Motor neuron (in vitro differentiated cells): ENCODE measurements at regions not wholly inside any gene's neighbourhood (a gene's known extent, or its start where the extent isn't known, plus 50 kb on each side); places are given as distances from the start of the nearest gene placed in this dataset.

Experiments used
- ATAC-seq, 8 experiments: fragments of 200-7000 bp; cut with Tn5 transposase; replicated peaks in 6 of 8; 2 replicates each; pipeline ENCODE4 v1.8.0; 2021; ENCODE audit warnings: mild to moderate bottlenecking in 8 of 8, moderate library complexity in 8 of 8
- H3K27ac ChIP-seq, 2 donors: fragments of 250-450 bp; sonication (Bioruptor Pico); 2 replicates each; pipeline ENCODE4 v1.9.0; 2021; ENCODE audit warnings: antibody characterized with exemption in 2 of 2, mild to moderate bottlenecking in 2 of 2, moderate library complexity in 1 of 2
- H3K4me1 ChIP-seq, 2 donors: fragments of 250-450 bp; sonication (Bioruptor Pico); replicated peaks in 1 of 2; 2 replicates each; pipeline ENCODE4 v1.6.1; 2021; ENCODE audit warnings: antibody characterized with exemption in 2 of 2, mild to moderate bottlenecking in 2 of 2, moderate library complexity in 1 of 2
- H3K4me3 ChIP-seq, 5 donors: fragments of 250-450 bp; sonication (Bioruptor Pico); 2 replicates each; pipeline ENCODE4 v1.9.0; 2021; ENCODE audit warnings: antibody characterized with exemption in 5 of 5, mild to moderate bottlenecking in 5 of 5, moderate library complexity in 4 of 5
- WGBS, 10 experiments: fragments of 450-650 bp; shearing (Covaris generic); methylation state at CpG; one replicate each; pipeline ENCODE4 v1.0.0; 2022; 5-methylcytosine and 5-hydroxymethylcytosine counted together
- in situ Hi-C, 9 experiments: fragments of 400-800 bp; cut with MboI; loops; one replicate each; pipeline ENCODE4 v1.15.0; 2021; ENCODE audit warnings: low sequenced_read_pairs in 9 of 9, low pct_unique_long_range_greater_than_20kb in 2 of 9; ENCODE audit not compliant: unreplicated experiment in 9 of 9

GRCh38 chr5:8327016-8327415 lies 458.1 kb downstream of the MTRR start:
- Histone ChIP-seq H3K4me1 (no peaks in the 10 kb centered on the region), H3K27ac (no peak overlapping the region), H3K4me3 (no peak overlapping the region)
- 8 to 92% (median 77%) methylated on average over 2 to 4 of the region's 4 CpGs; no CpG with 5 or more reads in 1 of the 10 experiments for WGBS, 10 experiments
- in situ Hi-C loops: loop anchor here in 1 of 9 experiments (25.0 kb wide), 1 partner anchor 390 kb away; no protein-coding TSS in a partner anchor
- ATAC-seq: no peak

GRCh38 chr5:8329773-8330172 lies 460.8 kb downstream of the MTRR start:
- in situ Hi-C loops: loop anchor here in 1 of 9 experiments (25.0 kb wide), 1 partner anchor 392 kb away; no protein-coding TSS in a partner anchor
- H3K27ac ChIP-seq: no peak overlapping the region
- no peaks in the 10 kb centered on the region for H3K4me1 ChIP-seq
- H3K4me3 ChIP-seq: no peak overlapping the region
- peak in 3 of 8 experiments; percentile 51 to 97 (median 82) for ATAC-seq
- WGBS, 10 experiments: 4 to 100% (median 85%) methylated on average over 1 to 5 of the region's 5 CpGs; no CpG with 5 or more reads in 1 of the 10 experiments

GRCh38 chr5:8332666-8333445 lies 463.9 kb downstream of the MTRR start:
- Histone ChIP-seq H3K4me3 (no peak overlapping the region), H3K4me1 (no peaks in the 10 kb centered on the region), H3K27ac (no peak overlapping the region)
- ATAC-seq: no peak
- WGBS, 10 experiments: 58 to 100% (median 90%) methylated on average over 1 to 10 of the region's 11 CpGs
- in situ Hi-C loops: loop anchor here in 1 of 9 experiments (25.0 kb wide), 1 partner anchor 396 kb away; no protein-coding TSS in a partner anchor

- H3K4me1 ChIP-seq: no peaks in the 10 kb centered on the region
- WGBS, 10 experiments: 4 to 100% (median 79%) methylated on average over 2 to 5 of the region's 5 CpGs; no CpG with 5 or more reads in 1 of the 10 experiments
- in situ Hi-C loops: loop anchor here in 1 of 9 experiments (25.0 kb wide), 1 partner anchor 396 kb away; no protein-coding TSS in a partner anchor
- H3K27ac ChIP-seq: no peak overlapping the region
- ATAC-seq: peak in 1 of 8 experiments; percentile 31
- H3K4me3 ChIP-seq: no peak overlapping the region
Measured at GRCh38 chr5:8333485-8333884, 464.5 kb downstream of the MTRR start.

GRCh38 chr5:8333977-8334376 lies 465.0 kb downstream of the MTRR start:
- H3K27ac ChIP-seq: no peak overlapping the region
- no peak overlapping the region for H3K4me3 ChIP-seq
- H3K4me1 ChIP-seq: no peaks in the 10 kb centered on the region
- in situ Hi-C loops: loop anchor here in 1 of 9 experiments (25.0 kb wide), 1 partner anchor 397 kb away; no protein-coding TSS in a partner anchor
- ATAC-seq: peak in 1 of 8 experiments; percentile 28
- 0 to 86% (median 67%) methylated on average over 1 of the region's 1 CpG; no CpG with 5 or more reads in 3 of the 10 experiments for WGBS, 10 experiments

- WGBS, 10 experiments: 0 to 100% (median 63%) methylated on average over 1 to 3 of the region's 3 CpGs; no CpG with 5 or more reads in 6 of the 10 experiments
- peak in 1 of 8 experiments; percentile 16 for ATAC-seq
- Histone ChIP-seq H3K4me3 (no peak overlapping the region), H3K27ac (no peak overlapping the region), H3K4me1 (no peaks in the 10 kb centered on the region)
- in situ Hi-C loops: loop anchor here in 1 of 9 experiments (25.0 kb wide), 1 partner anchor 403 kb away; no protein-coding TSS in a partner anchor
Measured at GRCh38 chr5:8340261-8340660, 471.3 kb downstream of the MTRR start.

- Histone ChIP-seq H3K4me1 (no peaks in the 10 kb centered on the region), H3K4me3 (no peak overlapping the region), H3K27ac (no peak overlapping the region)
- ATAC-seq: peak in 3 of 8 experiments; percentile 78 to 84 (median 81)
- in situ Hi-C loops: loop anchor here in 1 of 9 experiments (25.0 kb wide), 1 partner anchor 404 kb away; no protein-coding TSS in a partner anchor
- WGBS, 10 experiments: 0 to 83% (median 53%) methylated on average over 1 of the region's 1 CpG; no CpG with 5 or more reads in 6 of the 10 experiments
Measured at GRCh38 chr5:8340739-8341344, 471.9 kb downstream of the MTRR start.

- H3K4me3 ChIP-seq: no peak overlapping the region
- in situ Hi-C loops: loop anchor here in 1 of 9 experiments (25.0 kb wide), 1 partner anchor 404 kb away; no protein-coding TSS in a partner anchor
- no peak overlapping the region for H3K27ac ChIP-seq
- H3K4me1 ChIP-seq: no peaks in the 10 kb centered on the region
- ATAC-seq: no peak
- WGBS, 10 experiments: 17 to 100% (median 55%) methylated on average over 1 to 4 of the region's 4 CpGs
Measured at GRCh38 chr5:8341406-8341805, 472.5 kb downstream of the MTRR start.

GRCh38 chr5:8347984-8348383 lies 479.0 kb downstream of the MTRR start:
- peak in 2 of 8 experiments; percentile 60 to 74 for ATAC-seq
- Histone ChIP-seq H3K4me1 (no peaks in the 10 kb centered on the region), H3K4me3 (no peak overlapping the region), H3K27ac (no peak overlapping the region)
- WGBS, 10 experiments: 0 to 94% (median 9%) methylated on average over 1 of the region's 1 CpG; no CpG with 5 or more reads in 3 of the 10 experiments
- in situ Hi-C loops: loop anchor here in 1 of 9 experiments (25.0 kb wide), 1 partner anchor 411 kb away; no protein-coding TSS in a partner anchor

- no peak overlapping the region for H3K4me3 ChIP-seq
- WGBS, 10 experiments: 0 to 100% (median 78%) methylated on average over 1 of the region's 1 CpG; no CpG with 5 or more reads in 3 of the 10 experiments
- in situ Hi-C loops: loop anchor here in 1 of 9 experiments (25.0 kb wide), 1 partner anchor 413 kb away; no protein-coding TSS in a partner anchor
- no peaks in the 10 kb centered on the region for H3K4me1 ChIP-seq
- ATAC-seq: no peak
- no peak overlapping the region for H3K27ac ChIP-seq
Measured at GRCh38 chr5:8349855-8350254, 480.9 kb downstream of the MTRR start.

GRCh38 chr5:8350644-8351339 lies 481.8 kb downstream of the MTRR start:
- Histone ChIP-seq H3K4me1 (no peaks in the 10 kb centered on the region), H3K27ac (no peak overlapping the region), H3K4me3 (no peak overlapping the region)
- in situ Hi-C loops: no loop called here
- WGBS, 10 experiments: 35 to 100% (median 87%) methylated on average over 2 to 5 of the region's 6 CpGs; no CpG with 5 or more reads in 1 of the 10 experiments
- peak in 2 of 8 experiments; percentile 61 to 76 for ATAC-seq

GRCh38 chr5:8355981-8356380 lies 487.0 kb downstream of the MTRR start:
- 20 to 43% methylated on average over 1 of the region's 1 CpG; no CpG with 5 or more reads in 8 of the 10 experiments for WGBS, 10 experiments
- ATAC-seq: no peak
- no peak overlapping the region for H3K27ac ChIP-seq
- in situ Hi-C loops: no loop called here
- no peak overlapping the region for H3K4me3 ChIP-seq
- H3K4me1 ChIP-seq: no peaks in the 10 kb centered on the region
